Esophagus muscularis mucosa (tissue), 4 donors: ENCODE measurements at regions not wholly inside any gene's neighbourhood (a gene's known extent, or its start where the extent isn't known, plus 50 kb on each side); places are given as distances from the start of the nearest gene placed in this dataset.

Experiments
- DNase-seq: peaks from one replicate; pipeline ENCODE4 v3.0.0-alpha.2; 2017; ENCODE audit errors: extremely low spot score
- H3K27ac ChIP-seq, 4 donors: fragments of 200-600 bp; sonication (generic); replicated peaks in 1 of 4; 1 replicate in 3 of 4; 2 replicates in 1 of 4; pipeline ENCODE4 v1.5.1; 2016 to 2019; ENCODE audit warnings: mild to moderate bottlenecking in 1 of 4
- H3K27me3 ChIP-seq, 4 donors: fragments of 200-600 bp; sonication (generic); one replicate each; pipeline versions ENCODE4 v1.5.1 to v1.6.0; 2016 to 2019
- H3K36me3 ChIP-seq, 4 donors: fragments of 200-600 bp; sonication (generic); one replicate each; pipeline ENCODE4 v1.5.1; 2016 to 2019
- H3K4me1 ChIP-seq, 4 donors: fragments of 200-600 bp; sonication (generic); one replicate each; pipeline ENCODE4 v1.5.1; 2016 to 2019
- H3K4me3 ChIP-seq, 4 donors: fragments of 200-600 bp; sonication (generic); 1 replicate in 2 of 4; 2 replicates in 2 of 4; pipeline ENCODE4 v1.5.1; 2016 to 2019; ENCODE audit warnings: mild to moderate bottlenecking in 4 of 4, moderate library complexity in 1 of 4
- H3K9me3 ChIP-seq, 4 donors: fragments of 200-600 bp; sonication (generic); 1 replicate in 3 of 4; 2 replicates in 1 of 4; pipeline ENCODE4 v1.5.1; 2016 to 2019
- CTCF ChIP-seq, 3 experiments: fragments of 200-600 bp in 2 of 3; fragments of 450-650 bp in 1 of 3; sonication (generic) in 2 of 3; IDR thresholded peaks; one replicate each; pipeline ENCODE4 v1.5.1; 2017 to 2019; ENCODE audit warnings: antibody characterized with exemption in 3 of 3, mild to moderate bottlenecking in 2 of 3, moderate library complexity in 1 of 3
- EP300 ChIP-seq: sonication (generic); formaldehyde crosslinking; IDR thresholded peaks from one replicate; pipeline ENCODE4 v1.6.1; 2017; ENCODE audit warnings: antibody characterized with exemption
- POLR2A ChIP-seq: fragments of 450-650 bp; IDR thresholded peaks from one replicate; pipeline ENCODE4 v1.6.1; 2017; ENCODE audit warnings: antibody characterized with exemption, moderate library complexity, mild to moderate bottlenecking, low read depth
- POLR2AphosphoS5 ChIP-seq, 2 donors: sonication (generic); formaldehyde crosslinking; IDR thresholded peaks; one replicate each; pipeline ENCODE4 v1.6.1; 2017; ENCODE audit warnings: antibody characterized with exemption in 2 of 2
- WGBS: methylation state at CpG from one replicate; pipeline ENCODE4 v1.1.5; 2018; 5-methylcytosine and 5-hydroxymethylcytosine counted together
- intact Hi-C: fragments of 100-400 bp; cut with DNase I; formaldehyde crosslinking; loops from one replicate; pipeline ENCODE4 v1.15.1; 2023

- no peaks in the 10 kb centered on the region for H3K9me3 ChIP-seq
- H3K27me3 ChIP-seq = no peaks in the 10 kb centered on the region
- H3K27ac ChIP-seq = no peak overlapping the region
- no peak for TF ChIP-seq EP300
- TF ChIP-seq POLR2A = no peak
- TF ChIP-seq CTCF (IDR thresholded peaks at IDR 0.05) = no peak
- TF ChIP-seq POLR2AphosphoS5 (IDR thresholded peaks at IDR 0.05) = no peak
- no peaks in the 10 kb centered on the region for H3K36me3 ChIP-seq
- H3K4me3 ChIP-seq = no peak overlapping the region
- 85% methylated on average over 6 of the region's 9 CpGs for WGBS
- intact Hi-C loops = no loop called here
- DNase-seq = no peak
- peaks cover 0 to 20% (median 16%) of the 10 kb centered on the region in 4 donors for H3K4me1 ChIP-seq
Measured at GRCh38 chr9:16316456-16316855, 554.0 kb downstream of the BNC2 start.

GRCh38 chr9:16316911-16317817 lies 553.3 kb downstream of the BNC2 start:
- H3K27ac ChIP-seq = no peak overlapping the region
- H3K27me3 ChIP-seq = no peaks in the 10 kb centered on the region
- 66% methylated on average over 15 of the region's 15 CpGs for WGBS
- intact Hi-C loops = no loop called here
- H3K36me3 ChIP-seq = no peaks in the 10 kb centered on the region
- no peak for DNase-seq
- H3K4me3 ChIP-seq = no peak overlapping the region
- no peaks in the 10 kb centered on the region for H3K9me3 ChIP-seq
- peaks cover 0 to 23% (median 19%) of the 10 kb centered on the region in 4 donors for H3K4me1 ChIP-seq
- no peak for TF ChIP-seq POLR2AphosphoS5 (IDR thresholded peaks at IDR 0.05)
- no peak for TF ChIP-seq EP300
- TF ChIP-seq POLR2A = no peak
- TF ChIP-seq CTCF (IDR thresholded peaks at IDR 0.05) = no peak

GRCh38 chr9:16318516-16319060 lies 551.9 kb downstream of the BNC2 start:
- H3K27ac ChIP-seq = no peak overlapping the region
- DNase-seq = no peak
- intact Hi-C loops = no loop called here
- no peaks in the 10 kb centered on the region for H3K9me3 ChIP-seq
- H3K4me1 ChIP-seq = peaks cover 0 to 23% (median 19%) of the 10 kb centered on the region in 4 donors
- WGBS = 88% methylated on average over 11 of the region's 20 CpGs
- no peak overlapping the region for H3K4me3 ChIP-seq
- H3K36me3 ChIP-seq = no peaks in the 10 kb centered on the region
- H3K27me3 ChIP-seq = no peaks in the 10 kb centered on the region
- TF ChIP-seq POLR2A (no peak), POLR2AphosphoS5 (IDR thresholded peaks at IDR 0.05) (no peak), CTCF (IDR thresholded peaks at IDR 0.05) (no peak), EP300 (no peak)

- TF ChIP-seq CTCF (IDR thresholded peaks at IDR 0.05) (no peak), POLR2A (no peak), EP300 (no peak), POLR2AphosphoS5 (IDR thresholded peaks at IDR 0.05) (no peak)
- Histone ChIP-seq H3K4me3 (no peak overlapping the region), H3K27me3 (no peaks in the 10 kb centered on the region), H3K27ac (no peak overlapping the region), H3K9me3 (no peaks in the 10 kb centered on the region), H3K4me1 (peaks cover 0 to 23% (median 19%) of the 10 kb centered on the region in 4 donors), H3K36me3 (no peaks in the 10 kb centered on the region)
- intact Hi-C loops = no loop called here
- 96% methylated on average over 3 of the region's 3 CpGs for WGBS
- DNase-seq = no peak
Measured at GRCh38 chr9:16319646-16320045, 550.8 kb downstream of the BNC2 start.
